GM12878 (cell line): ENCODE measurements at regions not wholly inside any gene's neighbourhood (a gene's known extent, or its start where the extent isn't known, plus 50 kb on each side); places are given as distances from the start of the nearest gene placed in this dataset.

ENCODE experiments used
- ATAC-seq: fragments of 200-7000 bp; cut with Tn5 transposase; 3 replicates; pipeline ENCODE4 v1.9.1; 2020; ENCODE audit warnings: mild to moderate bottlenecking, moderate library complexity
- BruUV-seq: library from RNA; stranded (reverse); fragments of 400-500 nt; replicated peaks from 2 replicates; lab custom pipeline; 2021; lab: Mats Ljungman, UMichigan
- CTCF ChIA-PET: fragments of 300-600 bp; sonication (Branson Sonifier 250); formaldehyde crosslinking; extraction: SDS; loops from one replicate; lab custom pipeline; 2021; ENCODE audit warnings: inconsistent platforms; lab: Yijun Ruan, JAX
- POLR2A ChIA-PET: fragments of 350-600 bp; formaldehyde crosslinking; extraction: SDS; loops from one replicate; lab custom pipeline; 2021; ENCODE audit warnings: inconsistent platforms; lab: Charles Lee
- RAD21 ChIA-PET: fragments of 300-600 bp; sonication (Branson Sonifier 250); formaldehyde crosslinking; loops from one replicate; lab custom pipeline; 2023; ENCODE audit warnings: antibody characterized with exemption; ENCODE audit not compliant: unreplicated experiment; lab: Charles Lee
- SMC1A ChIA-PET: fragments of 300-600 bp; sonication (Branson Sonifier 250); formaldehyde crosslinking; loops from one replicate; lab custom pipeline; 2023; ENCODE audit not compliant: unreplicated experiment, uncharacterized antibody; lab: Charles Lee
- DNase-seq: peaks from one replicate; pipeline ENCODE4 v3.0.0-alpha.2; 2011; ENCODE audit warnings: low read depth, low spot score
- FAIRE-seq: peaks from 3 replicates; lab custom pipeline; 2011; peaks lifted over from hg19 to GRCh38; lab: Jason Lieb, UNC
- H2AFZ ChIP-seq: 2 replicates; pipeline ENCODE4 v1.6.0; 2011; ENCODE audit warnings: low read depth, low read length, control low read depth; ENCODE audit not compliant: control insufficient read depth
- H3K27ac ChIP-seq: 2 replicates; pipeline ENCODE4 v1.5.1; 2011; ENCODE audit warnings: control low read depth; ENCODE audit not compliant: control insufficient read depth, insufficient read depth
- H3K27me3 ChIP-seq, 2 experiments: replicated peaks in 1 of 2; 2 replicates each; pipeline versions ENCODE4 v1.6.0 to v1.6.1; 2011; ENCODE audit warnings: low read length in 1 of 2; ENCODE audit not compliant: control insufficient read depth in 2 of 2, insufficient read depth in 2 of 2
- H3K36me3 ChIP-seq, 2 experiments: 2 replicates each; pipeline ENCODE4 v1.5.1; 2011; ENCODE audit warnings: low read length in 1 of 2; ENCODE audit not compliant: control insufficient read depth in 2 of 2, insufficient read depth in 2 of 2
- H3K4me1 ChIP-seq: 2 replicates; pipeline ENCODE4 v1.6.1; 2011; ENCODE audit warnings: mild to moderate bottlenecking, low read length, moderate library complexity, mixed read lengths; ENCODE audit not compliant: control insufficient read depth, insufficient read depth
- H3K4me2 ChIP-seq: 2 replicates; pipeline ENCODE4 v1.6.0; 2011; ENCODE audit warnings: control low read depth; ENCODE audit not compliant: control insufficient read depth, insufficient read depth
- H3K4me3 ChIP-seq: fragments of 200-600 bp; sonication (generic); 2 replicates; pipeline ENCODE4 v1.5.1; 2016
- H3K79me2 ChIP-seq: 2 replicates; pipeline ENCODE4 v1.6.0; 2011; ENCODE audit warnings: low read length; ENCODE audit not compliant: control insufficient read depth, insufficient read depth
- H3K9ac ChIP-seq: 2 replicates; pipeline ENCODE4 v1.8.0; 2011; ENCODE audit warnings: low read length, control low read depth, mixed read lengths; ENCODE audit not compliant: control insufficient read depth, insufficient read depth
- H3K9me3 ChIP-seq: replicated peaks from 3 replicates; pipeline ENCODE4 v1.5.1; 2011; ENCODE audit warnings: mild to moderate bottlenecking, low read length; ENCODE audit not compliant: control insufficient read depth, insufficient read depth
- H4K20me1 ChIP-seq: 2 replicates; pipeline ENCODE4 v1.6.0; 2011; ENCODE audit not compliant: control insufficient read depth, insufficient read depth
- BACH1 ChIP-seq: fragments of 450-650 bp; IDR thresholded peaks from 2 replicates; pipeline ENCODE4 v1.6.1; 2017; ENCODE audit warnings: mild to moderate bottlenecking, borderline replicate concordance
- CREB1 ChIP-seq: IDR thresholded peaks from 2 replicates; pipeline ENCODE4 v1.6.1; 2012; ENCODE audit warnings: low read depth, mild to moderate bottlenecking, inconsistent platforms
- FOS ChIP-seq: IDR thresholded peaks from 3 replicates; pipeline ENCODE4 v1.6.1; 2011; ENCODE audit warnings: borderline replicate concordance; ENCODE audit not compliant: insufficient read length; ENCODE audit errors: extremely low read depth
- HCFC1 ChIP-seq: fragments of 150-350 bp; IDR thresholded peaks from 2 replicates; pipeline ENCODE4 v1.6.1; 2014; ENCODE audit warnings: low read length
- JUND ChIP-seq: IDR thresholded peaks from 2 replicates; pipeline ENCODE4 v1.6.1; 2012; ENCODE audit warnings: low read depth, mild to moderate bottlenecking, low read length, improper control_type of control experiment, moderate library complexity
- NRF1 ChIP-seq: conservative IDR thresholded peaks from 2 replicates; pipeline ENCODE4 v1.6.1; 2011; ENCODE audit warnings: mild to moderate bottlenecking, low read depth, low read length, improper control_type of control experiment
- STAT3 ChIP-seq: IDR thresholded peaks from 2 replicates; pipeline ENCODE4 v1.6.1; 2011; ENCODE audit warnings: low read depth, low read length, improper control_type of control experiment
- TBL1XR1 ChIP-seq: IDR thresholded peaks from 2 replicates; pipeline ENCODE4 v1.6.1; 2012; ENCODE audit warnings: low read depth, low read length, improper control_type of control experiment
- ZNF207 ChIP-seq: fragments of 450-650 bp; IDR thresholded peaks from 2 replicates; pipeline ENCODE4 v1.6.1; 2014; ENCODE audit warnings: antibody characterized with exemption, mild to moderate bottlenecking, borderline replicate concordance
- ZZZ3 ChIP-seq: IDR thresholded peaks from 2 replicates; pipeline ENCODE4 v1.6.1; 2011; ENCODE audit warnings: low read depth; ENCODE audit not compliant: control insufficient read depth, insufficient read length
- WGBS: methylation state at CpG from one replicate; pipeline ENCODE4 v1.1.6; 2016; ENCODE audit warnings: low lambda C conversion rate; ENCODE audit not compliant: insufficient replicate concordance, insufficient coverage; ENCODE audit errors: missing lambda C conversion rate; 5-methylcytosine and 5-hydroxymethylcytosine counted together
- in situ Hi-C: fragments of 300-500 bp; cut with MboI; formaldehyde crosslinking; loops from 9 replicates; pipeline ENCODE4 v1.14.3; 2018; ENCODE audit warnings: mixed read lengths
- intact Hi-C: fragments of 100-400 bp; cut with micrococcal nuclease; formaldehyde crosslinking; loops from one replicate; pipeline ENCODE4 v1.14.2; 2022; ENCODE audit not compliant: unreplicated experiment
- TF ChIP-seq, protein P1 (sequence below): IDR thresholded peaks from 2 replicates; pipeline ENCODE4 v1.6.1; 2011; ENCODE audit warnings: low read depth, mild to moderate bottlenecking, low read length, moderate library complexity, borderline replicate concordance; ENCODE audit errors: extremely low read depth
- TF ChIP-seq, protein P2 (sequence below): fragments of 450-650 bp; formaldehyde crosslinking; IDR thresholded peaks from 2 replicates; pipeline ENCODE4 v1.4.0; 2022; ENCODE audit warnings: mild to moderate bottlenecking, moderate library complexity
- TF ChIP-seq, protein P3 (sequence below): IDR thresholded peaks from 2 replicates; pipeline ENCODE4 v1.6.1; 2011; ENCODE audit warnings: borderline replicate concordance, low read depth, mild to moderate bottlenecking, moderate library complexity, mixed read lengths, low read length; ENCODE audit not compliant: insufficient read depth; ENCODE audit errors: extremely low read length

DNA sequence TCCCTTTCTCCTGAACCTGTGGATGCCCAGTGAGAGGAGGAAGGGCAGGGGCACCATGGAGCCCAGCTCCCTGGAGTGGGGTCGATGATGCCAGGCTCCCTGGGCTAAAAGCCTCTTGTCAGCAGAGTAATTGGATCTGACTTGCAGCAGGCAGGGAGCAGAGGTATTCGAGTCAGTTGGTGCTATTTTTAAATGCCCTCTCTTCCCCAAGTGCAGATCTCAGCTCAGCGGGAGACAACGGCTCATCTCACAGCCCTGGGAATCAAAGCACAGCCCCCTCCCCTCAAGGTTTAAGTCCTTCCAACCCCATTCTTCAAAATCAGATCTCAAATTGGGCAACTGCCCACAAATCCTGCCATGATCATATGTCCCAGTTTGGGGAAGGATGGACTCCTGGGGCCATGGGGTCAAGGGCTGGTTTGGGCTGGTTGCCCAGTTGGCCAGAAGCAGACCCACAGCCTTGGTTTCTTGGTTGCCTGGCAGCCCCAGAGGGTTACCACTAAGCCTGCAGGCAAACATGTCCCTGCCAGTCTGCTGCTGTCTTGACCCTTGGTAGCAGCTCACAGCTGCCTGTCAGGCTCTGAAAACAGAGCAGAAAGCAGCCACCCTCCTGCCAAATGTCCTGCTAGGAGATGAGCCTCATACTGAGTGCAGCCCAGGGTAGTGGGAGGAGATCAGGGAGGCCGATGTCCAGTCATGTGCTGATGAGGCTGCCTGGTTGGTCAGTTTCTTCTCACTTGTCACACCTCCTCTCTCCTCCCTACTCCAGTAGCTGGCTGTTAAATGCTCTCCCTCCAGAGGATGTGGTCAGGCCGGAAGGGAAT is 244.9 kb downstream of the LOXHD1 start:
- in situ Hi-C loops (no loop called here), intact Hi-C loops (no loop called here)
- Histone ChIP-seq H3K4me1 (peaks cover 5% of the 10 kb centered on the region), H3K9me3 (no peaks in the 10 kb centered on the region), H4K20me1 (no peaks in the 10 kb centered on the region), H3K9ac (no peak overlapping the region), H3K4me2 (no peak overlapping the region), H3K27ac (no peak overlapping the region), H2AFZ (no peak overlapping the region), H3K79me2 (no peaks in the 10 kb centered on the region), H3K27me3 (no peaks in the 10 kb centered on the region), H3K4me3 (no peak overlapping the region), H3K36me3 (no peaks in the 10 kb centered on the region)
- RAD21 ChIA-PET: interaction anchor here (0.8 kb wide), 1 partner anchor 10 kb away, joined by 3 read pairs; no protein-coding TSS in a partner anchor
- DNase-seq: no peak
- CTCF ChIA-PET: no interaction called here
- SMC1A ChIA-PET: no interaction called here
- FAIRE-seq: no peak
- no TSS peak for BruUV-seq
- POLR2A ChIA-PET: no interaction called here
- ATAC-seq: no peak
- WGBS: 0% methylated on average over 6 of the region's 6 CpGs
- TF ChIP-seq NRF1: no peak

DNA sequence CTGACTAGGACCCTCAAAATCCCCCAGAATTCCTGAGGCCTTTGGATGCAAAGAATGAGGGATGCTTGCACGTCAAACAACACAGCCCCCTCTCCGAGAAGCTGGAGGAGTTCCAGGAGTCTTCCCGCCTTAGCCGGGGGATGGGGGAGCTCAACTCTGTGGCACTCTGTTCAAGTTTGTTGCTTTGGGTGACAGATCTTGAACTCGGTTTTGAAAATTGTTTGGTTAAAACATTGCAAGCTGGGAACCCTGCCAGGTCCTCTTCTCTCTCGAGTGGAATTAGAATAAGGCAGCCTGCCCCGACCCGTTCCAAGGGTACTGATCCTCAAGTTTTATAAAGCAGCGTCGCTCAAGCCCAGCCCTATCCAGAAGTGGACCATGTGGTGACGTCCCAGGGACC is 244.1 kb downstream of the LOXHD1 start:
- Histone ChIP-seq H3K79me2 (no peaks in the 10 kb centered on the region), H3K4me1 (peaks cover 5% of the 10 kb centered on the region), H3K4me3 (no peak overlapping the region), H3K27me3 (no peaks in the 10 kb centered on the region), H2AFZ (no peak overlapping the region), H3K9me3 (no peaks in the 10 kb centered on the region), H3K36me3 (no peaks in the 10 kb centered on the region), H3K27ac (no peak overlapping the region), H3K4me2 (no peak overlapping the region), H4K20me1 (no peaks in the 10 kb centered on the region), H3K9ac (no peak overlapping the region)
- ATAC-seq (no peak), FAIRE-seq (no peak), DNase-seq (no peak)
- TF ChIP-seq ZNF207 (no peak), FOS (no peak), STAT3 (no peak), HCFC1 (no peak), TBL1XR1 (no peak), JUND (no peak), ZZZ3 (no peak), BACH1 (no peak), CREB1 (no peak)
- TF ChIP-seq, protein P1, sequence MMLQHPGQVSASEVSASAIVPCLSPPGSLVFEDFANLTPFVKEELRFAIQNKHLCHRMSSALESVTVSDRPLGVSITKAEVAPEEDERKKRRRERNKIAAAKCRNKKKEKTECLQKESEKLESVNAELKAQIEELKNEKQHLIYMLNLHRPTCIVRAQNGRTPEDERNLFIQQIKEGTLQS: no peak
- TF ChIP-seq, protein P2, sequence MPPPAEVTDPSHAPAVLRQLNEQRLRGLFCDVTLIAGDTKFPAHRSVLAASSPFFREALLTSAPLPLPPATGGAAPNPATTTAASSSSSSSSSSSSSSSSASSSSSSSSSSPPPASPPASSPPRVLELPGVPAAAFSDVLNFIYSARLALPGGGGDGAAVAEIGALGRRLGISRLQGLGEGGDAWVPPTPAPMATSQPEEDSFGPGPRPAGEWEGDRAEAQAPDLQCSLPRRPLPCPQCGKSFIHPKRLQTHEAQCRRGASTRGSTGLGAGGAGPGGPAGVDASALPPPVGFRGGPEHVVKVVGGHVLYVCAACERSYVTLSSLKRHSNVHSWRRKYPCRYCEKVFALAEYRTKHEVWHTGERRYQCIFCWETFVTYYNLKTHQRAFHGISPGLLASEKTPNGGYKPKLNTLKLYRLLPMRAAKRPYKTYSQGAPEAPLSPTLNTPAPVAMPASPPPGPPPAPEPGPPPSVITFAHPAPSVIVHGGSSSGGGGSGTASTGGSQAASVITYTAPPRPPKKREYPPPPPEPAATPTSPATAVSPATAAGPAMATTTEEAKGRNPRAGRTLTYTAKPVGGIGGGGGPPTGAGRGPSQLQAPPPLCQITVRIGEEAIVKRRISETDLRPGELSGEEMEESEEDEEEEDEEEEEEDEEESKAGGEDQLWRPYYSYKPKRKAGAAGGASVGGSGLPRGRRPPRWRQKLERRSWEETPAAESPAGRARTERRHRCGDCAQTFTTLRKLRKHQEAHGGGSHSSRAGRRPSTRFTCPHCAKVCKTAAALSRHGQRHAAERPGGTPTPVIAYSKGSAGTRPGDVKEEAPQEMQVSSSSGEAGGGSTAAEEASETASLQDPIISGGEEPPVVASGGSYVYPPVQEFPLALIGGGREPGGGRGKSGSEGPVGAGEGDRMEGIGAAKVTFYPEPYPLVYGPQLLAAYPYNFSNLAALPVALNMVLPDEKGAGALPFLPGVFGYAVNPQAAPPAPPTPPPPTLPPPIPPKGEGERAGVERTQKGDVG: no peak
- TF ChIP-seq, protein P3, sequence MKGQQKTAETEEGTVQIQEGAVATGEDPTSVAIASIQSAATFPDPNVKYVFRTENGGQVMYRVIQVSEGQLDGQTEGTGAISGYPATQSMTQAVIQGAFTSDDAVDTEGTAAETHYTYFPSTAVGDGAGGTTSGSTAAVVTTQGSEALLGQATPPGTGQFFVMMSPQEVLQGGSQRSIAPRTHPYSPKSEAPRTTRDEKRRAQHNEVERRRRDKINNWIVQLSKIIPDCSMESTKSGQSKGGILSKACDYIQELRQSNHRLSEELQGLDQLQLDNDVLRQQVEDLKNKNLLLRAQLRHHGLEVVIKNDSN: no peak
- RAD21 ChIA-PET: no interaction called here
- CTCF ChIA-PET: no interaction called here
- 11% methylated on average over 11 of the region's 11 CpGs for WGBS
- intact Hi-C loops: no loop called here
- in situ Hi-C loops: no loop called here
- BruUV-seq: no TSS peak
- SMC1A ChIA-PET: no interaction called here
- POLR2A ChIA-PET: no interaction called here
